Right hindlimb (tissue), 1 donor: ENCODE measurements at regions not wholly inside any gene's neighbourhood (a gene's known extent, or its start where the extent isn't known, plus 50 kb on each side); places are given as distances from the start of the nearest gene placed in this dataset.

Experiments used
- DNase-seq: peaks from one replicate; pipeline ENCODE4 v3.0.0-alpha.2; 2018

GRCh38 chr5:15080219-15080618 is 208.6 kb upstream of the ANKH start:
- DNase-seq = no peak

GRCh38 chr5:15079566-15079965 is 208.0 kb upstream of the ANKH start:
- no peak for DNase-seq

- DNase-seq = no peak
These were observed 203.1 kb upstream of the ANKH start for GRCh38 chr5:15074651-15075050.

DNA sequence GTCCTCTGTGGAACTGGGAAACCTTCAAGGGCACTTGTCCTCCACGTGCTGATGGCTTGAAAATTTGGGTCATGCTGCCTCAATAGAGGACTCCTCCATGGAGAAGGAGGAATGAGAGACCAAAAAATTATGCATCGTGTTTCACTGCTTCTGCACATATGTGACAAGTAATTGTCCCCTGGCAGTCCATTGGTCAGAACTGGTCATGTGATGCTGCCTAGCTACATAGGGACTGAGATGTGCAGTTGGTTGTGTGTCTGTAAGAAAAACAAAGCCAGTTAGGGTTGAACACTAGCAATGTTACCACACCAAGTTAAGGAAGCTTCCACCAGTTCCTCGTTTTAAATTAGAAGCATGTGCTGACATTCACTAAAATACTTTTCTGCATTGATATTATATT is 201.9 kb upstream of the ANKH start:
- DNase-seq = no peak

- DNase-seq = no peak
These were observed 199.3 kb upstream of the ANKH start for GRCh38 chr5:15070907-15071306.

GRCh38 chr5:15069407-15069905 is 197.9 kb upstream of the ANKH start:
- no peak for DNase-seq

DNA sequence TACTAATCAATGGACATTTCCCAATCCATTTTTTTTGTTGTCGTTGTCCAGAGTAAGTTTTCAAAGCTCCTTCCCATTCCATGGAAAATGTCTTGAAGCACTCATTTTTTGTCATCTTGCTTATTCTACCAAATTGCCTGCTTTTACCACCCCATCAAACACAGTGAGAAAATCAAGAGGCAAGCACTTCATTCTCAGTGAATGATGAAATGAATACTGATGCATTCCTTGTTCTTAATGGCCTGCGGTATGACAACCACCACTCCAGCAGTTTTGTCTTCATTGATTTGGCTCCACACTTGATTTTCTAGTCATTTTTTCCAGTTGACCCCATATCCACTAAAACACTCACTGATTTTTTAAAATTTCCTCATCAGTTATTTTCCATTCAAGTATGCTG is 193.5 kb upstream of the ANKH start:
- no peak for DNase-seq

GRCh38 chr5:15064396-15064795 is 192.8 kb upstream of the ANKH start:
- DNase-seq = no peak

- no peak for DNase-seq
These were observed 185.5 kb upstream of the ANKH start for GRCh38 chr5:15056988-15057592.

- no peak for DNase-seq
These were observed 172.9 kb upstream of the ANKH start for GRCh38 chr5:15044521-15044920.

DNA sequence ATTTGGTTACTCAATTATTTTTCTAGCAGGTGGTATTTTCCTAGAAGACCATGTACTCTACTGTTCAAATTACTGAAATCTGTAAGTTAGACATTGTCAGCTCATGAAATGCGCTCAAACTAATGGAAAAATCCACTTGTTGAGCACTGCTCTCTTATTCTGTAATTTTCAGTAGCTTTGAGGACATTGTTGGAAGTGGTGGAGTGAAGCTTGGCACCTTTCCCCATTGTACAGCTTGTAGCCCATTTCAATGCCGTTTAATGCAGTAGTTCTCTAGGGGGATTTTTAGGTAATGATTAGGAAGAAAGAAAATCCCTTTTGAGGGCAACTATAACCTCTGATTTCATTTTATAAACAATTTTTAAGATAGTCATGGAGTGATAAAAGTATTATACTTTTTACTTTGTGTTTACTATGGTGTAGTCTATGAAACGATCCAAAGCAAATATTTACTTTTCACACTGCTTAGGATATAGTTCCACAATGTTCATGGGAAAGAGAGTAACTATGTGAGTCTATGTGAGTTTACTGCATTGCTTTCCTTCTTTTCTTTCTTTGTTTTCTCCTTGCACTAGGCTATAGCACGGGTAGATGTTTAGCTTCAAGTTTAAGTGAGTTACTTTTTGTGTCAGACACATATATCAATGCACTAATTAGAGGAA is 165.8 kb upstream of the ANKH start:
- no peak for DNase-seq

GRCh38 chr5:15034379-15034778 is 162.8 kb upstream of the ANKH start:
- DNase-seq = no peak

DNA sequence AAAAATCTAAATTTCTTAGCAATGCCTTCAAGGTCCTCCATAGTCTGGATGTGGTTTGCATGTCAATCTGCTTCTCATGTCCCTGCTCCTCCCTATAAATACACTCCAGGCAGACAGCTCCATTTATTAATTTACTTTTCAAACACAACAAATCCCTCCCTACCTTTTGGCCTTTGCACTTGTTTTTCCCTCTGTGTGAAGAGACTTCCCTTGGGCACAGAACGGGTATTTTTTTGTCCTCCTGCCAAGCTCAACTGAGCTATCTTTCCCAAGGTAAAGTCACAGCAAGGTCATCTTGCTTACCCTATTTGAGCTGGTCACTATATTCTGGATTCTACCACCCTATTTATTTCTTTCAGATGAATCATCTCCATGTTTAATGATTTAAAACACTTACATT is 159.6 kb upstream of the ANKH start:
- DNase-seq = no peak

GRCh38 chr5:15027764-15028163 is 156.2 kb upstream of the ANKH start:
- no peak for DNase-seq

- DNase-seq = no peak
These were observed 155.4 kb upstream of the ANKH start for GRCh38 chr5:15026944-15027343.

GRCh38 chr5:15026011-15026893 is 154.7 kb upstream of the ANKH start:
- DNase-seq = no peak

DNA sequence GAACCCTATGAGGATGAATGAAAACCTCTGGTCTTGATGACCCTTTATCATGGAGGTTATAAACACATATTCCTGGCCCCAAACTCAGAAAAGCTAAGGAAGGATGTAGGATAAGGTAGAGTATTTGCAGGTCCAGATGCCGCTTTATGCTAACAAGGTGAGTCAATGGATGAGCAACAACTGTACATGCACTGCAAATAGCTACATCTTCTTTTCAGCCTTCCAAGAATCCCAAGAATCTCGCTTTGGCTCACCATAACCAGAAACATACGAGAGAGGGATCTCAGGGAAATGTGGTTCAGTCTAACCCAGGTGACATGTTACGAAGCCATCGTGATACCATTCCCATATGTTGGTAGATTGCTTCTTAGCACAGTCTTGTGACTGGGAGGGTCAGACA is 152.3 kb upstream of the ANKH start:
- DNase-seq = no peak

- DNase-seq = no peak
These were observed 151.7 kb upstream of the ANKH start for GRCh38 chr5:15023266-15023665.

GRCh38 chr5:15021266-15022046 is 149.9 kb upstream of the ANKH start:
- peak; percentile 44 for DNase-seq

GRCh38 chr5:15020736-15021135 is 149.2 kb upstream of the ANKH start:
- DNase-seq = no peak

- no peak for DNase-seq
These were observed 143.2 kb upstream of the ANKH start for GRCh38 chr5:15014809-15015208.

DNA sequence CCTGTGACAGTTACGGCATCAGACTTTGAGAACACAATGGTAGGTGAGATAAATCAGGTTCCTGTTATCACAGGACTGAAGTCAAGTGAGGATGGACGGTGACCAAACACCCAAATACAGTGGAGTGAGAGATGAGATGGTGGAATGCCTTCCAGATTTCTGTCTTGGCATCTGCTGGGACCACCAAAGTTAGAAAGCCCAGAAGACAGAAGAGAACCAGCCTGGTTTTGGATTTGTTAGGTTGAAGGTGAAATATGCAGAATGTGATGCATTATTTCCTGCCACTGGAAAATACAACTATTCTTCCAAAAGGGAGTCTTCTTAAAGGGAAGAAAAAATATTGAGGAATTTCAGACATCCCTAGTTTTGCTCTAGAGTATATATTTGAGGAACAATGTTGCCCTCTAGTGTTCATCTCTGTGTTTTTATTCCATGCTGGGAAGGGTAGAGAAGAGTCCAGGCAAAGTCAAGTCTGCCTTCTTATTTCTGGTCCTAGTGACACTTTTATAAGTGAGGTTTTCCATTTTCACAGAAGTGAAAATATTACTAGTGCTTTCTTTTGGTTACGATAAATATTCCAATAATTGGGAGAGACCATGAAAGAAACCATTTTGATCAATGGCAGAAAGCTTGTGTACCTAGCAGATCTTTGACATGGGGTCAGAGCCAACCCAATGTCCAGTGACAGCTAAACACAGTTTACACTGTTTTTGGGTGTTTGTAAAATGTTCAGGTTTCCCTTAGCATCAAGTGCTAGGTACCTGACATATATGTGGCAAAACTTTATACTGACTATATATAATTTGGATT is 142.3 kb upstream of the ANKH start:
- no peak for DNase-seq
